ENCODE measurements at regions not wholly inside any gene's neighbourhood (a gene's known extent, or its start where the extent isn't known, plus 50 kb on each side); places are given as distances from the start of the nearest gene placed in this dataset.

GRCh38 chr6:15977050-15977449, 151.8 kb upstream of the MYLIP start:
- H3K4me3 ChIP-seq (ENCODE audit: low read depth, low read length) = no peak overlapping the region
- no peak overlapping the region for H2AFZ ChIP-seq (ENCODE audit: low read length, unreplicated experiment)
- H3K27me3 ChIP-seq (ENCODE audit: insufficient read depth, low read length) = no peaks in the 10 kb centered on the region
- no peak overlapping the region for H3K27ac ChIP-seq (ENCODE audit: low read depth, low read length)
- no peaks in the 10 kb centered on the region for H3K4me1 ChIP-seq (ENCODE audit: control insufficient read depth, insufficient read depth, low read length, unreplicated experiment)
- H3K36me3 ChIP-seq (ENCODE audit: insufficient read depth, low read length) = no peaks in the 10 kb centered on the region
- no peaks in the 10 kb centered on the region for H3K79me2 ChIP-seq (ENCODE audit: control insufficient read depth, insufficient read depth, low read length, unreplicated experiment)

GRCh38 chr6:15974817-15975216, 154.1 kb upstream of the MYLIP start:
- H3K27ac ChIP-seq (ENCODE audit: low read depth, low read length) = no peak overlapping the region
- no peaks in the 10 kb centered on the region for H3K36me3 ChIP-seq (ENCODE audit: insufficient read depth, low read length)
- H3K4me3 ChIP-seq (ENCODE audit: low read depth, low read length) = no peak overlapping the region
- H3K79me2 ChIP-seq (ENCODE audit: control insufficient read depth, insufficient read depth, low read length, unreplicated experiment) = no peaks in the 10 kb centered on the region
- H2AFZ ChIP-seq (ENCODE audit: low read length, unreplicated experiment) = no peak overlapping the region
- H3K27me3 ChIP-seq (ENCODE audit: insufficient read depth, low read length) = no peaks in the 10 kb centered on the region
- no peaks in the 10 kb centered on the region for H3K4me1 ChIP-seq (ENCODE audit: control insufficient read depth, insufficient read depth, low read length, unreplicated experiment)

GRCh38 chr6:15970517-15970916, 158.4 kb upstream of the MYLIP start:
- Histone ChIP-seq H3K4me1 (ENCODE audit: control insufficient read depth, insufficient read depth, low read length, unreplicated experiment) (no peaks in the 10 kb centered on the region), H3K27me3 (ENCODE audit: insufficient read depth, low read length) (no peaks in the 10 kb centered on the region), H3K4me3 (ENCODE audit: low read depth, low read length) (no peak overlapping the region), H3K27ac (ENCODE audit: low read depth, low read length) (no peak overlapping the region), H2AFZ (ENCODE audit: low read length, unreplicated experiment) (no peak overlapping the region), H3K36me3 (ENCODE audit: insufficient read depth, low read length) (no peaks in the 10 kb centered on the region), H3K79me2 (ENCODE audit: control insufficient read depth, insufficient read depth, low read length, unreplicated experiment) (no peaks in the 10 kb centered on the region)

GRCh38 chr6:15969236-15969778, 159.6 kb upstream of the MYLIP start:
- Histone ChIP-seq H3K36me3 (ENCODE audit: insufficient read depth, low read length) (no peaks in the 10 kb centered on the region), H3K4me3 (ENCODE audit: low read depth, low read length) (no peak overlapping the region), H2AFZ (ENCODE audit: low read length, unreplicated experiment) (no peak overlapping the region), H3K79me2 (ENCODE audit: control insufficient read depth, insufficient read depth, low read length, unreplicated experiment) (no peaks in the 10 kb centered on the region), H3K4me1 (ENCODE audit: control insufficient read depth, insufficient read depth, low read length, unreplicated experiment) (no peaks in the 10 kb centered on the region), H3K27me3 (ENCODE audit: insufficient read depth, low read length) (no peaks in the 10 kb centered on the region), H3K27ac (ENCODE audit: low read depth, low read length) (no peak overlapping the region)

- Histone ChIP-seq H3K27me3 (ENCODE audit: insufficient read depth, low read length) (no peaks in the 10 kb centered on the region), H3K4me3 (ENCODE audit: low read depth, low read length) (no peak overlapping the region), H3K27ac (ENCODE audit: low read depth, low read length) (no peak overlapping the region), H3K4me1 (ENCODE audit: control insufficient read depth, insufficient read depth, low read length, unreplicated experiment) (no peaks in the 10 kb centered on the region), H2AFZ (ENCODE audit: low read length, unreplicated experiment) (no peak overlapping the region), H3K36me3 (ENCODE audit: insufficient read depth, low read length) (no peaks in the 10 kb centered on the region), H3K79me2 (ENCODE audit: control insufficient read depth, insufficient read depth, low read length, unreplicated experiment) (no peaks in the 10 kb centered on the region)
These were observed 160.4 kb upstream of the MYLIP start for GRCh38 chr6:15968519-15968918.

GRCh38 chr6:15966000-15966520, 162.8 kb upstream of the MYLIP start:
- Histone ChIP-seq H3K27me3 (ENCODE audit: insufficient read depth, low read length) (no peaks in the 10 kb centered on the region), H3K79me2 (ENCODE audit: control insufficient read depth, insufficient read depth, low read length, unreplicated experiment) (no peaks in the 10 kb centered on the region), H3K4me3 (ENCODE audit: low read depth, low read length) (no peak overlapping the region), H2AFZ (ENCODE audit: low read length, unreplicated experiment) (no peak overlapping the region), H3K4me1 (ENCODE audit: control insufficient read depth, insufficient read depth, low read length, unreplicated experiment) (peaks cover 7% of the 10 kb centered on the region), H3K36me3 (ENCODE audit: insufficient read depth, low read length) (no peaks in the 10 kb centered on the region), H3K27ac (ENCODE audit: low read depth, low read length) (no peak overlapping the region)

GRCh38 chr6:15962449-15962764, 166.5 kb upstream of the MYLIP start:
- H2AFZ ChIP-seq (ENCODE audit: low read length, unreplicated experiment) = peak overlapping the region; percentile 1
- H3K4me3 ChIP-seq (ENCODE audit: low read depth, low read length) = no peak overlapping the region

GRCh38 chr6:15961635-15962448, 167.0 kb upstream of the MYLIP start:
- no peak overlapping the region for H2AFZ ChIP-seq (ENCODE audit: low read length, unreplicated experiment)
- no peaks in the 10 kb centered on the region for H3K36me3 ChIP-seq (ENCODE audit: insufficient read depth, low read length)
- H3K27me3 ChIP-seq (ENCODE audit: insufficient read depth, low read length) = no peaks in the 10 kb centered on the region
- H3K4me3 ChIP-seq (ENCODE audit: low read depth, low read length) = no peak overlapping the region
- no peaks in the 10 kb centered on the region for H3K79me2 ChIP-seq (ENCODE audit: control insufficient read depth, insufficient read depth, low read length, unreplicated experiment)
- H3K27ac ChIP-seq (ENCODE audit: low read depth, low read length) = 0 out of 2 replicates have a peak overlapping the region, but pooled peaks have one; percentile 27
- peaks cover 7% of the 10 kb centered on the region for H3K4me1 ChIP-seq (ENCODE audit: control insufficient read depth, insufficient read depth, low read length, unreplicated experiment)

More at GRCh38 chr6:15962449-15962764, 166.5 kb upstream of the MYLIP start:
- Histone ChIP-seq H3K4me1 (ENCODE audit: control insufficient read depth, insufficient read depth, low read length, unreplicated experiment) (peaks cover 7% of the 10 kb centered on the region), H3K27me3 (ENCODE audit: insufficient read depth, low read length) (no peaks in the 10 kb centered on the region), H3K36me3 (ENCODE audit: insufficient read depth, low read length) (no peaks in the 10 kb centered on the region), H3K79me2 (ENCODE audit: control insufficient read depth, insufficient read depth, low read length, unreplicated experiment) (no peaks in the 10 kb centered on the region), H3K27ac (ENCODE audit: low read depth, low read length) (0 out of 2 replicates have a peak overlapping the region, but pooled peaks have one; percentile 27)

- Histone ChIP-seq H2AFZ (ENCODE audit: low read length, unreplicated experiment) (no peak overlapping the region), H3K4me1 (ENCODE audit: control insufficient read depth, insufficient read depth, low read length, unreplicated experiment) (peaks cover 7% of the 10 kb centered on the region), H3K79me2 (ENCODE audit: control insufficient read depth, insufficient read depth, low read length, unreplicated experiment) (no peaks in the 10 kb centered on the region), H3K27ac (ENCODE audit: low read depth, low read length) (no peak overlapping the region), H3K27me3 (ENCODE audit: insufficient read depth, low read length) (no peaks in the 10 kb centered on the region), H3K36me3 (ENCODE audit: insufficient read depth, low read length) (no peaks in the 10 kb centered on the region), H3K4me3 (ENCODE audit: low read depth, low read length) (no peak overlapping the region)
These were observed 167.9 kb upstream of the MYLIP start for GRCh38 chr6:15960740-15961634.

- Histone ChIP-seq H3K36me3 (ENCODE audit: insufficient read depth, low read length) (no peaks in the 10 kb centered on the region), H2AFZ (ENCODE audit: low read length, unreplicated experiment) (no peak overlapping the region), H3K27me3 (ENCODE audit: insufficient read depth, low read length) (no peaks in the 10 kb centered on the region), H3K4me1 (ENCODE audit: control insufficient read depth, insufficient read depth, low read length, unreplicated experiment) (peaks cover 7% of the 10 kb centered on the region), H3K79me2 (ENCODE audit: control insufficient read depth, insufficient read depth, low read length, unreplicated experiment) (no peaks in the 10 kb centered on the region), H3K4me3 (ENCODE audit: low read depth, low read length) (no peak overlapping the region), H3K27ac (ENCODE audit: low read depth, low read length) (no peak overlapping the region)
These were observed 171.2 kb upstream of the MYLIP start for GRCh38 chr6:15957655-15958169.

All from ACC112 (cell line).